SK-N-SH (cell line): ENCODE measurements at regions not wholly inside any gene's neighbourhood (a gene's known extent, or its start where the extent isn't known, plus 50 kb on each side); places are given as distances from the start of the nearest gene placed in this dataset.

ENCODE experiments used
- CTCF ChIA-PET: fragments of 300-600, 350-600 bp; formaldehyde crosslinking; extraction: SDS; loops from one replicate; lab custom pipeline; 2021; lab: Yijun Ruan, JAX
- POLR2A ChIA-PET: fragments of 350-600 bp; sonication (Branson Sonifier 250); formaldehyde crosslinking; extraction: SDS; loops from one replicate; lab custom pipeline; 2020; ENCODE audit warnings: antibody characterized with exemption, inconsistent platforms; lab: Yijun Ruan, JAX
- DNase-seq: peaks from one replicate; pipeline ENCODE4 v3.0.0; 2012
- H2AFZ ChIP-seq: fragments of 200-600 bp; sonication (generic); 2 replicates; pipeline ENCODE4 v1.8.1; 2016; ENCODE audit warnings: antibody characterized with exemption, mild to moderate bottlenecking, low read depth
- H3F3A ChIP-seq: fragments of 200-600 bp; sonication (generic); replicated peaks from 2 replicates; pipeline ENCODE3; 2016; ENCODE audit warnings: antibody characterized with exemption, mild to moderate bottlenecking; ENCODE audit not compliant: insufficient read depth
- H3K27ac ChIP-seq, 2 experiments: fragments of 200-500 bp in 1 of 2; fragments of 200-600 bp in 1 of 2; sonication (Bioruptor generic) in 1 of 2; sonication (generic), shearing (Covaris generic) in 1 of 2; 2 replicates each; pipeline versions ENCODE4 v1.5.1 to v1.6.1; 2014 to 2016; ENCODE audit warnings: low read depth in 2 of 2, inconsistent platforms in 1 of 2, low read length in 1 of 2, mild to moderate bottlenecking in 1 of 2, mixed read lengths in 1 of 2
- H3K27me3 ChIP-seq: fragments of 200-600 bp; sonication (generic), shearing (Covaris generic); 2 replicates; pipeline ENCODE4 v1.6.1; 2016; ENCODE audit warnings: mixed run types; ENCODE audit not compliant: insufficient read depth
- H3K36me3 ChIP-seq, 2 experiments: fragments of 200-500 bp in 1 of 2; fragments of 200-600 bp in 1 of 2; sonication (Bioruptor generic) in 1 of 2; sonication (generic) in 1 of 2; replicated peaks in 1 of 2; 2 replicates each; pipeline versions ENCODE3 to v1.5.1; 2014 to 2016; ENCODE audit warnings: low read length in 1 of 2, mild to moderate bottlenecking in 1 of 2; ENCODE audit not compliant: insufficient read depth in 2 of 2, control insufficient read depth in 1 of 2
- H3K4me1 ChIP-seq, 2 experiments: fragments of 200-500 bp in 1 of 2; fragments of 200-600 bp in 1 of 2; sonication (Bioruptor generic) in 1 of 2; sonication (generic), shearing (Covaris generic) in 1 of 2; 2 replicates each; pipeline versions ENCODE4 v1.5.1 to v1.6.1; 2014 to 2016; ENCODE audit warnings: low read depth in 1 of 2, low read length in 1 of 2, mixed run types in 1 of 2; ENCODE audit not compliant: insufficient read depth in 2 of 2, control insufficient read depth in 1 of 2
- H3K4me2 ChIP-seq: fragments of 200-600 bp; sonication (generic), shearing (Covaris generic); 2 replicates; pipeline ENCODE4 v1.6.1; 2017; ENCODE audit warnings: mixed run types
- H3K4me3 ChIP-seq, 2 experiments: fragments of 200-500 bp in 1 of 2; fragments of 200-600 bp in 1 of 2; sonication (Bioruptor generic) in 1 of 2; sonication (generic), shearing (Covaris generic) in 1 of 2; 2 replicates each; pipeline versions ENCODE4 v1.5.1 to v1.8.1; 2014 to 2016; ENCODE audit warnings: low read depth in 2 of 2, inconsistent platforms in 1 of 2, low read length in 1 of 2, mild to moderate bottlenecking in 1 of 2, mixed read lengths in 1 of 2, moderate library complexity in 1 of 2
- H3K79me2 ChIP-seq: fragments of 200-600 bp; sonication (generic); 2 replicates; pipeline ENCODE4 v1.8.1; 2017; ENCODE audit warnings: mild to moderate bottlenecking; ENCODE audit not compliant: insufficient read depth
- H3K9ac ChIP-seq: fragments of 200-600 bp; sonication (generic); 2 replicates; pipeline ENCODE4 v1.6.1; 2017; ENCODE audit warnings: mixed run types
- H3K9me2 ChIP-seq: fragments of 200-600 bp; sonication (generic); 2 replicates; pipeline ENCODE4 v1.6.1; 2017; ENCODE audit warnings: mixed run types
- H3K9me3 ChIP-seq: fragments of 200-600 bp; sonication (generic); 2 replicates; pipeline ENCODE4 v1.6.1; 2017; ENCODE audit warnings: mixed run types, mild to moderate bottlenecking, moderate library complexity
- H4K20me1 ChIP-seq: fragments of 200-600 bp; sonication (generic); 2 replicates; pipeline ENCODE4 v1.6.1; 2017; ENCODE audit warnings: mild to moderate bottlenecking, mixed run types; ENCODE audit not compliant: insufficient read depth
- CHD2 ChIP-seq: fragments of 150-350 bp; IDR thresholded peaks from 2 replicates; pipeline ENCODE4 v1.6.1; 2018; ENCODE audit warnings: low read length; ENCODE audit not compliant: partially characterized antibody
- ELF1 ChIP-seq: IDR thresholded peaks from 2 replicates; pipeline ENCODE4 v1.4.0; 2012
- EZH2phosphoT487 ChIP-seq: fragments of 200-600 bp; sonication (generic); IDR thresholded peaks from 2 replicates; pipeline ENCODE4 v1.6.1; 2017; ENCODE audit warnings: low read depth, mixed run types, mild to moderate bottlenecking, antibody characterized with exemption, moderate library complexity, borderline replicate concordance
- FOSL2 ChIP-seq: IDR thresholded peaks from 2 replicates; pipeline ENCODE4 v1.4.0; 2012; ENCODE audit warnings: low read depth, mild to moderate bottlenecking, moderate library complexity, borderline replicate concordance
- FOXJ3 ChIP-seq: sonication (generic); formaldehyde crosslinking; IDR thresholded peaks from 2 replicates; pipeline ENCODE4 v1.5.1; 2020; ENCODE audit warnings: mild to moderate bottlenecking, missing genetic modification reagents
- GATA2 ChIP-seq: sonication (generic); formaldehyde crosslinking; IDR thresholded peaks from 2 replicates; pipeline ENCODE4 v1.5.0; 2020; ENCODE audit warnings: mild to moderate bottlenecking, missing genetic modification reagents
- MXI1 ChIP-seq: IDR thresholded peaks from 2 replicates; pipeline ENCODE4 v1.6.1; 2012; ENCODE audit warnings: mild to moderate bottlenecking, low read depth, low read length, improper control_type of control experiment
- NFIC ChIP-seq: IDR thresholded peaks from 2 replicates; pipeline ENCODE4 v1.4.0; 2012; ENCODE audit warnings: borderline replicate concordance
- NRF1 ChIP-seq: IDR thresholded peaks from 2 replicates; pipeline ENCODE4 v1.6.1; 2012; ENCODE audit warnings: low read depth, mild to moderate bottlenecking, low read length
- RAD21 ChIP-seq: IDR thresholded peaks from 2 replicates; pipeline ENCODE4 v1.6.1; 2012; ENCODE audit warnings: mild to moderate bottlenecking, low read length
- RXRA ChIP-seq: IDR thresholded peaks from 2 replicates; pipeline ENCODE4 v1.4.0; 2012; ENCODE audit warnings: low read depth, mild to moderate bottlenecking, borderline replicate concordance
- SIN3A ChIP-seq: IDR thresholded peaks from 2 replicates; pipeline ENCODE4 v1.6.1; 2012; ENCODE audit warnings: low read depth, mild to moderate bottlenecking, low read length, moderate library complexity, borderline replicate concordance
- SMC3 ChIP-seq: IDR thresholded peaks from 2 replicates; pipeline ENCODE4 v1.6.1; 2012; ENCODE audit warnings: low read depth, low read length, improper control_type of control experiment
- TCF12 ChIP-seq: IDR thresholded peaks from 2 replicates; pipeline ENCODE4 v1.4.0; 2012
- TEAD4 ChIP-seq: IDR thresholded peaks from 2 replicates; pipeline ENCODE4 v1.4.0; 2012; ENCODE audit warnings: mild to moderate bottlenecking, borderline replicate concordance; ENCODE audit not compliant: insufficient read depth
- USF2 ChIP-seq: fragments of 150-350 bp; IDR thresholded peaks from 2 replicates; pipeline ENCODE4 v1.6.1; 2017; ENCODE audit warnings: antibody characterized with exemption, low read length, low read depth, borderline replicate concordance
- YY1 ChIP-seq: IDR thresholded peaks from 2 replicates; pipeline ENCODE4 v1.4.0; 2012; ENCODE audit warnings: low read depth, mild to moderate bottlenecking
- WGBS: methylation state at CpG from one replicate; pipeline ENCODE4 v1.1.6; 2017; ENCODE audit warnings: low lambda C conversion rate; 5-methylcytosine and 5-hydroxymethylcytosine counted together
- TF ChIP-seq, protein P1 (sequence below): fragments of 150-350 bp; IDR thresholded peaks from 2 replicates; pipeline ENCODE4 v1.6.1; 2016; ENCODE audit warnings: mild to moderate bottlenecking, low read depth, low read length
- TF ChIP-seq, protein P2 (sequence below): IDR thresholded peaks from 2 replicates; pipeline ENCODE4; 2012
- TF ChIP-seq, protein P3 (sequence below): IDR thresholded peaks from 2 replicates; pipeline ENCODE4 v1.4.0; 2012; ENCODE audit warnings: low read depth, borderline replicate concordance
- TF ChIP-seq, protein P4 (sequence below): IDR thresholded peaks from 2 replicates; pipeline ENCODE4 v1.4.0; 2012; ENCODE audit warnings: low read depth

GRCh38 chr10:124180044-124180745 is 86.8 kb upstream of the CHST15 start:
- H3K27ac ChIP-seq: no peak overlapping the region
- H3K9ac ChIP-seq: no peak overlapping the region
- H2AFZ ChIP-seq: no peak overlapping the region
- no peaks in the 10 kb centered on the region for H3K27me3 ChIP-seq
- no peak overlapping the region for H3K4me3 ChIP-seq
- no peaks in the 10 kb centered on the region for H3K36me3 ChIP-seq
- POLR2A ChIA-PET: no interaction called here
- 40% methylated on average over 8 of the region's 8 CpGs for WGBS
- no peaks in the 10 kb centered on the region for H3K4me1 ChIP-seq
- DNase-seq: no peak
- H3K79me2 ChIP-seq: no peaks in the 10 kb centered on the region
- TF ChIP-seq YY1 (no peak), EZH2phosphoT487 (no peak), RAD21 (no peak), NRF1 (no peak), USF2 (no peak), SMC3 (no peak), TCF12 (no peak), CHD2 (no peak)
- TF ChIP-seq, protein P1, sequence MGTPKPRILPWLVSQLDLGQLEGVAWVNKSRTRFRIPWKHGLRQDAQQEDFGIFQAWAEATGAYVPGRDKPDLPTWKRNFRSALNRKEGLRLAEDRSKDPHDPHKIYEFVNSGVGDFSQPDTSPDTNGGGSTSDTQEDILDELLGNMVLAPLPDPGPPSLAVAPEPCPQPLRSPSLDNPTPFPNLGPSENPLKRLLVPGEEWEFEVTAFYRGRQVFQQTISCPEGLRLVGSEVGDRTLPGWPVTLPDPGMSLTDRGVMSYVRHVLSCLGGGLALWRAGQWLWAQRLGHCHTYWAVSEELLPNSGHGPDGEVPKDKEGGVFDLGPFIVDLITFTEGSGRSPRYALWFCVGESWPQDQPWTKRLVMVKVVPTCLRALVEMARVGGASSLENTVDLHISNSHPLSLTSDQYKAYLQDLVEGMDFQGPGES: no peak
- TF ChIP-seq, protein P2, sequence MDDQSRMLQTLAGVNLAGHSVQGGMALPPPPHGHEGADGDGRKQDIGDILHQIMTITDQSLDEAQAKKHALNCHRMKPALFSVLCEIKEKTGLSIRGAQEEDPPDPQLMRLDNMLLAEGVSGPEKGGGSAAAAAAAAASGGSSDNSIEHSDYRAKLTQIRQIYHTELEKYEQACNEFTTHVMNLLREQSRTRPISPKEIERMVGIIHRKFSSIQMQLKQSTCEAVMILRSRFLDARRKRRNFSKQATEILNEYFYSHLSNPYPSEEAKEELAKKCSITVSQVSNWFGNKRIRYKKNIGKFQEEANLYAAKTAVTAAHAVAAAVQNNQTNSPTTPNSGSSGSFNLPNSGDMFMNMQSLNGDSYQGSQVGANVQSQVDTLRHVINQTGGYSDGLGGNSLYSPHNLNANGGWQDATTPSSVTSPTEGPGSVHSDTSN: no peak
- TF ChIP-seq, all 33 proteins: peak for 0
- Histone ChIP-seq H3K4me2 (no peak overlapping the region), H3K9me2 (no peaks in the 10 kb centered on the region), H3F3A (no peaks in the 10 kb centered on the region), H4K20me1 (no peaks in the 10 kb centered on the region), H3K9me3 (no peaks in the 10 kb centered on the region)
- CTCF ChIA-PET: interaction anchor here (2.2 kb wide), 1 partner anchor 13 kb away, joined by 6 read pairs; no protein-coding TSS in a partner anchor

DNA sequence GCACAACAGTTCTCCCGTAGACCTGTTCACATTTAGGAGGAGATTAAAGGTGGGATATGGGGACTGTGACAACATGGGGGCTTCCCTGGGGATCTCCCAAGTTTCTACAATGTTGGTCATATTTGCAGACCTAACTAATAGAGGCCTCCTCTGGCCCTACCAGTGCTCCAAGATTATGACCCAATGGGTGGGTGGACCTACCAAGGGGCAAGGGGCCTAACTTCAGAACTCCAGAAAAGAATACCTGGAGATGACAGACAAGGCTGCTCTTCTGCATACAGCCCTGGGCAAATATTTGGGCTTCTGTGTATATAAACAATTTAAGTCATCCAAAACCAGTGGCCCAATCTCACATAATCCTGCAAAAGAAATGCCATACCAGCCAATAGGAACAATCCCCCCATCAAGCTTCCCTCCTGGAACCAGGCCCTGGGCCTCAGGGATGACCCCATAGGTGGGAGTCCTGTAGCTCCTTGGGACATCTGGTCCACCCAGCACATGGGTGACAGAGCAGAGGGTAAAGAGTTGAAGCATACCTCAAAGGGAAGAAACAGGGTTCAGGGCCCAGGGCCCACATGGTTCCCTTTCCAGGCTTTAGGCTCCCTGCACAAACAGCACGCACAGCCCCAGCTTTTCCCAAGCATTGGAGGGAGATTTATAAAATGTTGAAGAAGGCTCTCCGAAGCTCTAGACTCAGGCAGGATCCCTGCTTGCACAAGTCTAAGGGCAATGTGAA is 86.1 kb upstream of the CHST15 start:
- H3K4me1 ChIP-seq: no peaks in the 10 kb centered on the region
- no peak overlapping the region for H3K9ac ChIP-seq
- H3K4me3 ChIP-seq: no peak overlapping the region
- no peak for DNase-seq
- H3K4me2 ChIP-seq: no peak overlapping the region
- no peaks in the 10 kb centered on the region for H3K79me2 ChIP-seq
- 40% methylated on average over 3 of the region's 3 CpGs for WGBS
- no peak overlapping the region for H2AFZ ChIP-seq
- no peaks in the 10 kb centered on the region for H3F3A ChIP-seq
- H3K9me2 ChIP-seq: no peaks in the 10 kb centered on the region
- H3K9me3 ChIP-seq: no peaks in the 10 kb centered on the region
- ChIA-PET CTCF (interaction anchor here (2.2 kb wide), 1 partner anchor 14 kb away, joined by 6 read pairs; no protein-coding TSS in a partner anchor), POLR2A (no interaction called here)
- H3K27ac ChIP-seq: no peak overlapping the region
- H3K36me3 ChIP-seq: no peaks in the 10 kb centered on the region
- H3K27me3 ChIP-seq: no peaks in the 10 kb centered on the region
- no peaks in the 10 kb centered on the region for H4K20me1 ChIP-seq
- no peak for TF ChIP-seq USF2
- no peak for TF ChIP-seq GATA2
- TF ChIP-seq CHD2: no peak
- no peak for TF ChIP-seq MXI1
- no peak for TF ChIP-seq RXRA
- no peak for TF ChIP-seq FOXJ3 (CRISPR knock-in tag)
- TF ChIP-seq FOSL2: no peak
- no peak for TF ChIP-seq TEAD4
- no peak for TF ChIP-seq YY1
- TF ChIP-seq ELF1: no peak
- TF ChIP-seq, protein P3, sequence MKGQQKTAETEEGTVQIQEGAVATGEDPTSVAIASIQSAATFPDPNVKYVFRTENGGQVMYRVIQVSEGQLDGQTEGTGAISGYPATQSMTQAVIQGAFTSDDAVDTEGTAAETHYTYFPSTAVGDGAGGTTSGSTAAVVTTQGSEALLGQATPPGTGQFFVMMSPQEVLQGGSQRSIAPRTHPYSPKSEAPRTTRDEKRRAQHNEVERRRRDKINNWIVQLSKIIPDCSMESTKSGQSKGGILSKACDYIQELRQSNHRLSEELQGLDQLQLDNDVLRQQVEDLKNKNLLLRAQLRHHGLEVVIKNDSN: no peak
- TF ChIP-seq, protein P4, sequence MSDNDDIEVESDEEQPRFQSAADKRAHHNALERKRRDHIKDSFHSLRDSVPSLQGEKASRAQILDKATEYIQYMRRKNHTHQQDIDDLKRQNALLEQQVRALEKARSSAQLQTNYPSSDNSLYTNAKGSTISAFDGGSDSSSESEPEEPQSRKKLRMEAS: no peak
- no peak for TF ChIP-seq NFIC
- no peak for TF ChIP-seq SIN3A
